ENCODE measurements at regions not wholly inside any gene's neighbourhood (a gene's known extent, or its start where the extent isn't known, plus 50 kb on each side); places are given as distances from the start of the nearest gene placed in this dataset.

DNA sequence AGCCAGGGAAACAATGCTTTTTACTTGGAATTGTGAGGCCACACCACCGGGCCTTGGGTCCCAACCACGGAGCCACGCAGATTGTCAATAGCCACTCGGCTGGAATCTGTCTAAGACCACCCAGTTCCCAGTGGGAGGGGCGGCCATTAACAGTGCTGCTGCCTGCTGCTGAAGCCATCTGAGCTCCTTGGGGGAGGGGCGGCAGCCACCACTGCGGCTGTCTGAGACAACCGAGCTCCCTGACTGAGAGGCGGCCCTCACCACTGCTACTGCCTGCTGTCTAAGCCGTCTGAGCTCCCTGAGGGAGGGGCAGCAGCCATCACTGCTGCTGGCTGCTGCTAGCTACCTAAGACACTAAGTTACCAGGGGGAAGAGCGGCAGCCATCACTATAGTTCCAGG is 64.3 kb downstream of the DMRTA2 start:
- Mint-ChIP-seq H3K27ac (no peak overlapping the region), H3K36me3 (ENCODE audit: low read depth) (no peaks in the 10 kb centered on the region), H3K27me3 (peaks cover 56% of the 10 kb centered on the region), H3K4me1 (no peaks in the 10 kb centered on the region), H3K4me3 (no peak overlapping the region), H3K9me3 (peaks cover 4% of the 10 kb centered on the region)
- no peak for ATAC-seq (replicated peaks)

DNA sequence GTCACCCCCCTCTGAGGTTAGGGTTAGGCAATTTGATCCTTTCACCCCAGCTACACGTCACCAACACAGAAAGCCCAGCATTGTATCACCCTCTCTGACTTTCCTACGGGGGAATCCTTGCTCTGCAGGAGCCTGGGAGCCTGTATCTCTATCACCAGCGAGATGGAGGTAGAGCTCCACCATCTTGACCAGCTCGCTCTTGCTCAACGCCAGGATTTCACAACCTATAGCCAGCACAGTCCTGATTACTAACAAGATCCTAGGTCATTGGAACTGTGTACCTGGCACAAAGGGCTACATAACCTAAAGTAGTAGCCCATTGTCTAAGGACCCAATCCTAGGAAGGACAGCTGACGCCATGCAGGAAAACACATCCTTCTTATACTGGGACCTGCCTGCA is 66.1 kb downstream of the DMRTA2 start:
- no peaks in the 10 kb centered on the region for H3K36me3 Mint-ChIP-seq (ENCODE audit: low read depth)
- no peak for ATAC-seq (replicated peaks)

GRCh38 chr1:50354813-50355212 is 68.4 kb downstream of the DMRTA2 start:
- no peak overlapping the region for H3K4me3 Mint-ChIP-seq
- H3K36me3 Mint-ChIP-seq (ENCODE audit: low read depth) = no peaks in the 10 kb centered on the region
- H3K4me1 Mint-ChIP-seq = no peaks in the 10 kb centered on the region
- peaks cover 34% of the 10 kb centered on the region for H3K27me3 Mint-ChIP-seq
- ATAC-seq (replicated peaks) = no peak
- H3K27ac Mint-ChIP-seq = no peak overlapping the region
- H3K9me3 Mint-ChIP-seq = no peaks in the 10 kb centered on the region

More for the DNA sequence above, 66.1 kb downstream of the DMRTA2 start:
- peaks cover 1% of the 10 kb centered on the region for H3K9me3 Mint-ChIP-seq
- no peak overlapping the region for H3K4me3 Mint-ChIP-seq
- no peak overlapping the region for H3K27ac Mint-ChIP-seq
- H3K27me3 Mint-ChIP-seq = peaks cover 46% of the 10 kb centered on the region
- H3K4me1 Mint-ChIP-seq = no peaks in the 10 kb centered on the region

DNA sequence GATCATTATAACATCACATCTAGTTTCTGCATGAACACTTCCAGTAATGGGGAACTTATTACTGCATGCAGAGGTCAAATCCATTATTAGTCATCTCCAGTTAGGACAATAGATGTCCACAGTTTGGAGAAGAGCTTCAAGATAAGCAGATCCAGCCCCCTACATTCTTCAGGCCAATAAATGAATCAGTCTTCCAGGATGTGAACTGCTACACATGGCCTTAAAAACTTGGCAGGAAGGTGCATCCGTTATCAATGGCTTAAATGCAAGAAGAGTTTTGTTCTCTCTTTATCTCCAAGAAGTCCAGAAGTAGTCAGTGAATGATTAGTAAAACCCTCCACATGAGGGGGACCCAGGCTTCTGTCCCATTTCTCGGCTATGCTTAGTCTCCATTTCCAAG is 70.8 kb downstream of the DMRTA2 start:
- H3K27ac Mint-ChIP-seq = no peak overlapping the region
- no peak for ATAC-seq (replicated peaks)
- H3K4me3 Mint-ChIP-seq = no peak overlapping the region
- H3K4me1 Mint-ChIP-seq = no peaks in the 10 kb centered on the region
- no peaks in the 10 kb centered on the region for H3K9me3 Mint-ChIP-seq
- no peaks in the 10 kb centered on the region for H3K36me3 Mint-ChIP-seq (ENCODE audit: low read depth)
- H3K27me3 Mint-ChIP-seq = peaks cover 31% of the 10 kb centered on the region

- Mint-ChIP-seq H3K27ac (no peak overlapping the region), H3K27me3 (peaks cover 20% of the 10 kb centered on the region), H3K4me1 (no peaks in the 10 kb centered on the region), H3K36me3 (ENCODE audit: low read depth) (no peaks in the 10 kb centered on the region), H3K9me3 (no peaks in the 10 kb centered on the region), H3K4me3 (no peak overlapping the region)
- ATAC-seq (replicated peaks) = no peak
Measured at GRCh38 chr1:50350868-50351267, 72.4 kb downstream of the DMRTA2 start.

DNA sequence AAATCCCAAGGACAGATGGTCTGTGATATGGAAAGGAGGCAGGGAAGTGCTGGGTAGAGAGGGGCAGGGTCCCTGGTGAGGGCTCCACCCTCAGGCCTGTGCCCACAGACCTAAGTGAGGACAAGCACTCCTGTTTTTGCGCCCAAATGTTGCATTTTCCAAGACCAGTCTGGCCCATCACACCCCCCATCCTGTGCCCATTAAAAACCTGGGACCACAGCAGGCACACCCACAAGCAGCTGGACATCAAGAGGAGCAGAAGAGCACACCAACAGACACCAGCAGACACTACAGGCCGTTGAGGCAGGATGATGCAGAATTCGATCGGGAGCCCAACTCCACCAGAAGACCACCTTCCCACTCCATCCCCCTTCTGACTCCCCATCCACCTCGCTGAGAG is 72.8 kb downstream of the DMRTA2 start:
- Mint-ChIP-seq H3K36me3 (ENCODE audit: low read depth) (no peaks in the 10 kb centered on the region), H3K27me3 (peaks cover 17% of the 10 kb centered on the region), H3K4me1 (no peaks in the 10 kb centered on the region), H3K9me3 (no peaks in the 10 kb centered on the region), H3K27ac (no peak overlapping the region), H3K4me3 (no peak overlapping the region)
- no peak for ATAC-seq (replicated peaks)

DNA sequence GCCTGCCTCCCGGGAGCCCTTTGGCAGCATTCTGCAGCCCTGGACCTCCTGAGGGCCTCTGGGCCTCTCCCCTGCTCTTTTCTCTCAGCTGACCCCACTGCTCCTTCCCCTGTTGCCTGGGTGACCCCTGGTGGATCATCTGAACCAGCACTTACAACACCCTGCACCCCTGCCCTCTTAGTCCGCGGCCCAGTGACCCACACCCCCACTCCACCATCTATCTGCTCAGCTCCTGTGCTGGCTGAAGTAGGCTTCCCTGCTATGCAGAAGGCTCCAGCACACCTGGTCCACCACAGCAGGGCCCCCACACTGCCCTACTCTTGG is 74.0 kb downstream of the DMRTA2 start:
- H3K9me3 Mint-ChIP-seq = no peaks in the 10 kb centered on the region
- ATAC-seq (replicated peaks) = no peak
- no peaks in the 10 kb centered on the region for H3K4me1 Mint-ChIP-seq
- H3K27ac Mint-ChIP-seq = no peak overlapping the region
- no peak overlapping the region for H3K4me3 Mint-ChIP-seq
- no peaks in the 10 kb centered on the region for H3K36me3 Mint-ChIP-seq (ENCODE audit: low read depth)
- peaks cover 17% of the 10 kb centered on the region for H3K27me3 Mint-ChIP-seq

DNA sequence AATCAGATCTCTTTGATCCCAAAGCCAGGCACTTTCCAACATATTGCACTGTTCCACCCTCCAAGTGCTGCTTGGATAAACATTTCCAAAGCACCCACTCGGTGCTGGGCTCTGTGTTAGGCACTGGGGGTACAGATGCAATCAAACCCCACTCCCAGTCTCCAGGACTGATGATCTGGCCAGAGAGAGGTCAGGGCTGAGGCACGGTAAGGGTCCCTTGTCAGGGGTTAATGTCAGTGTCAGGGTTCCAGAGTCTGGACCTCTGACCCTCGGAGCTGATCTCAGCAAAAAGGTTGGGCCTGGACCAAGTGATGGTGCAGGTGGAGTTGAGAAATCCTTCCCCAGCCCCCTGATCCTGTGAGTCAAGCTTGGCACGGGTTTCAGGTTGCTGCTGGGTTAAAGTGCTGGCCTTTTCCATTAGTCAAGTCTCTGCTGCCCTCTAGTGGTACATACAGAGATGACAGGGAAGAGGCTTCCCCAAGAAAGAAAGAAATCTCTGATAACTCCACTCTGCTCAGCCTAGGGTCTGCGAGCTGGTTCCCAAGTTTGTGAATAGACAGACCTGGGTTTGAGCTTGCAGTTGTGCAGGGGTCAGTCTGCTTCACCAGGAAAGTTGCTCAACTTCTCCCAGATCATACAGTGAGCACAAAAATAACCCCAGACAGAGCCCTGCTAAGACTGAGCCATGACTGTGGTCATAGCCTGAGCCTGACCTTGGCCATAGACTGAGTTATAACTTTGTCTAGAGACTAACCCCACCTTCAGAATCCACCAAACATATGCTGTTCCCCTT is 74.6 kb downstream of the DMRTA2 start:
- Mint-ChIP-seq H3K27ac (no peak overlapping the region), H3K9me3 (no peaks in the 10 kb centered on the region), H3K4me3 (no peak overlapping the region), H3K27me3 (peaks cover 13% of the 10 kb centered on the region), H3K4me1 (no peaks in the 10 kb centered on the region), H3K36me3 (ENCODE audit: low read depth) (no peaks in the 10 kb centered on the region)
- ATAC-seq (replicated peaks) = peak; percentile 57

DNA sequence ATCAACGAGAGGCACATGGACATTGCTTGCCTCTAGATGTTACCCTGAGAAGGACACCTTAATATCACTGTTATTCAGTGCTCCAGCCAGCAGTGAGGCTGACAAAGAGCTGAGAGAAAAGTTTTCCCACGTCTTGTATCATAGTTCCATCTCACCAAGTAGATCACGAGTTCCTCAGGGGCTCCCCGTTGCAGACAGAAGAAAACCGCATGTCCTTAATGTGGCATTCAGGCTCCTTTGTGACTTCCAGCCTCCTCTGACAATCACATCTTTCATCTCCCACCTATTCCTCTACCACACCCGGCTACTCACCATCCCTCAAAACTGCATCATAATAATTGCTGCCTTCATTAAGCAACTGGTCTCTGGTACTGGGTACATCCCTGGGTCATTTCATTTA is 75.3 kb downstream of the DMRTA2 start:
- no peak overlapping the region for H3K4me3 Mint-ChIP-seq
- no peak for ATAC-seq (replicated peaks)
- peaks cover 19% of the 10 kb centered on the region for H3K27me3 Mint-ChIP-seq
- H3K27ac Mint-ChIP-seq = no peak overlapping the region
- no peaks in the 10 kb centered on the region for H3K9me3 Mint-ChIP-seq
- H3K36me3 Mint-ChIP-seq (ENCODE audit: low read depth) = no peaks in the 10 kb centered on the region
- no peaks in the 10 kb centered on the region for H3K4me1 Mint-ChIP-seq

DNA sequence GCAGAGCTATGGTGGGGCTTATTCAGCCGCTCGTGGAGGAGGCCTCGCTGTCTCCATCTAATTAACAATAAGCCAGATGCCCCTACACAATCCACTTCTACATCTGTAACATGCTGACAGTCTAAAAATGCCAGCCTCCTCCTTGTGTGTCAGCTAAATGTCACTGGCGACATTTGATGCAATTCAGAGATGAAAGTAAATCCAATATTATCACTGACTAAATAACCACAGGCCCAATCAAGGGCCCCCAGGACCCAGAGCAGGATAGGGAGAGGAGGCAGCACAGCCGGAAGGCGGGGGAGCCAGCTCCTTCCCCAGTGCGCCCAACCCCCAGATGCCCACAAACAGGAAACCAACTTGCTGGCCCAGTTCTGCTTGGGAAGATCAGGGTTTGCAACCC is 76.6 kb downstream of the DMRTA2 start:
- no peak overlapping the region for H3K4me3 Mint-ChIP-seq
- peak; percentile 24 for ATAC-seq (replicated peaks)
- H3K27ac Mint-ChIP-seq = no peak overlapping the region
- no peaks in the 10 kb centered on the region for H3K4me1 Mint-ChIP-seq
- peaks cover 31% of the 10 kb centered on the region for H3K27me3 Mint-ChIP-seq
- H3K36me3 Mint-ChIP-seq (ENCODE audit: low read depth) = no peaks in the 10 kb centered on the region
- H3K9me3 Mint-ChIP-seq = no peaks in the 10 kb centered on the region

GRCh38 chr1:50343323-50343722 is 79.9 kb downstream of the DMRTA2 start:
- Mint-ChIP-seq H3K4me1 (no peaks in the 10 kb centered on the region), H3K27me3 (peaks cover 41% of the 10 kb centered on the region), H3K27ac (no peak overlapping the region), H3K4me3 (no peak overlapping the region), H3K36me3 (ENCODE audit: low read depth) (no peaks in the 10 kb centered on the region), H3K9me3 (no peaks in the 10 kb centered on the region)
- no peak for ATAC-seq (replicated peaks)

DNA sequence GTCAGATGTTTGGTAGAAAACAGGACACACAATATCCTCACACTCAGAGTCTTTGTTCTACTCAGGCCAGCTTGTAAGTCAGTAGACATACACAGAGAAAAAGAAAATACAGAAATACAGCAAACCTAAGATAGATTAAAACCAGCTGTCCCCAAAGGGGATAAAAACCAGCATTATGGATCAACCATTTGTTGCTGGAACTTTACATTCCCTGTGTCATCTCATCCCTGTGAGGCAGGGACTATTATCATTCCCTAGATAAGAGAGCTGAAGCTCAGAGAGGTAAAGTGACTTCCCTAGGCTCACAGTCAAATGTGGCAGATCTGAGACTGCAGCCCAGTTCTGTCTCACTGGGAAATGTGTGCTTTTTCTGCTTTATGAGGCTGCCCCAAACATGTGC is 80.7 kb downstream of the DMRTA2 start:
- Mint-ChIP-seq H3K4me3 (no peak overlapping the region), H3K27ac (no peak overlapping the region), H3K27me3 (peaks cover 44% of the 10 kb centered on the region), H3K4me1 (no peaks in the 10 kb centered on the region), H3K9me3 (no peaks in the 10 kb centered on the region), H3K36me3 (ENCODE audit: low read depth) (no peaks in the 10 kb centered on the region)
- no peak for ATAC-seq (replicated peaks)

GRCh38 chr1:50335036-50335435 is 88.2 kb downstream of the DMRTA2 start:
- Mint-ChIP-seq H3K27me3 (peaks cover 32% of the 10 kb centered on the region), H3K4me3 (no peak overlapping the region), H3K36me3 (ENCODE audit: low read depth) (no peaks in the 10 kb centered on the region), H3K9me3 (no peaks in the 10 kb centered on the region), H3K4me1 (no peaks in the 10 kb centered on the region), H3K27ac (no peak overlapping the region)
- ATAC-seq (replicated peaks) = no peak

DNA sequence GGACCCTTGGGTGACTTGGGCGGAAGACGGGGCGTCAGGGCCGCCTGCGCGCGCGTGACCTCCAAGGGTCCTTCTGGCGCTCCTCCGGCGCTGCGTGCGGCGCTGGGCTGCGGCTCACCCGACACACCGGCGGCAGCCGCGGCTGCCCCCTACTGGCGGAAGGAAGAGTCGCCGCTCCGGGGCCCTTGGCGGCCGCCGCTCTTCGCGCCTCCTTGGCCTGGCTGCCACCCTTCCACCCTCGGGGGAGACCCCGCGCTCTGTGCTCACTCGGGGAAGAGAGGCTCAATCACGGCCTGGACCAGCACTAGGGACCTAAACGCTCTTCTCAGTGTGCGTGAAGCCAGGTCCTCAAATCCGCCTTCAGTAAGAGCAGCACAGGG is 89.7 kb downstream of the DMRTA2 start:
- no peak overlapping the region for H3K27ac Mint-ChIP-seq
- no peaks in the 10 kb centered on the region for H3K4me1 Mint-ChIP-seq
- H3K36me3 Mint-ChIP-seq (ENCODE audit: low read depth) = no peaks in the 10 kb centered on the region
- no peaks in the 10 kb centered on the region for H3K9me3 Mint-ChIP-seq
- peak; percentile 80 for ATAC-seq (replicated peaks)
- H3K4me3 Mint-ChIP-seq = peak overlapping the region; percentile 58
- peaks cover 31% of the 10 kb centered on the region for H3K27me3 Mint-ChIP-seq

DNA sequence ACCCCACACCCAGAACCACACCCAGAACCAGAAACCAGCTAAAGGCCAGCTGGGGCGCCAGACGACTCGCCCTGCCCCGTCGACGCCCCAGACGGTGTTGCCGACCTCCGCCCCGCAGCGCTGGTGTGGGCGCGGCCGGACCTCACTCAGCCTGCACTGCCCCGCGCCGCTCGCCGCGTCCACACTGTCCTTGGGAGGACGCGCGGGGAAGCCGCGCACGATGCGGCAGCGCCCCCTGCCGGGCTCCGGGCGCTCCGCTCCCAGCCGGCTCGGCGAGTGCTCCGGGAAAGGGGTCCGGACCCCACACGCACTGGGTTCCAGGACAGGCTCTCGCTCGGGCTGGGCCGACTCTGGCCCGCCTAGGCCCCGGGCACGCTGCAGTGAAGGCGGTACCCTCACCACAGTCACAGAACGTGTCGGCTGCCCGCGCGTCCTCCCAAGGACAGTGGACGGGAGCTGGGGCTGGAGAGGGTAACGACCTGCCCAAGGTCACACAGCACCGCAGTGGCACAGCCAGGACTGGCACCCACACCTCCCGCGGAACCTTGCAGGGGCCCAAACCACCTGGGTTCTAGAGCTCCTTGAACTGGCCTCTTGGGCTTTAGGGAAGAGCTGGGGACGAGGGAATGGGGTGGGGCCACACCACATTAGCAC is 90.2 kb downstream of the DMRTA2 start:
- no peak overlapping the region for H3K27ac Mint-ChIP-seq
- peak overlapping the region; percentile 58 for H3K4me3 Mint-ChIP-seq
- no peaks in the 10 kb centered on the region for H3K9me3 Mint-ChIP-seq
- H3K4me1 Mint-ChIP-seq = no peaks in the 10 kb centered on the region
- H3K27me3 Mint-ChIP-seq = peaks cover 27% of the 10 kb centered on the region
- ATAC-seq (replicated peaks) = peak; percentile 86
- H3K36me3 Mint-ChIP-seq (ENCODE audit: low read depth) = no peaks in the 10 kb centered on the region

Measured in activated T-helper 17 cell treated with anti-CD3 and anti-CD28 coated beads, Interleukin-2, amount 50 U/mL, for 72 hours (primary cell).